Stomach (tissue), 8 donors: ENCODE measurements at regions not wholly inside any gene's neighbourhood (a gene's known extent, or its start where the extent isn't known, plus 50 kb on each side); places are given as distances from the start of the nearest gene placed in this dataset.

ENCODE experiments used
- DNase-seq, 2 donors: peaks; one replicate each; pipeline versions ENCODE4 v3.0.0 to v3.0.0-alpha.2; 2013 to 2019
- H3K27ac ChIP-seq, 5 donors: fragments of 200-600 bp in 4 of 5; sonication (generic) in 4 of 5; one replicate each; pipeline ENCODE4 v1.5.1; 2013 to 2019; ENCODE audit warnings: mild to moderate bottlenecking in 1 of 5, moderate library complexity in 1 of 5
- H3K27me3 ChIP-seq, 3 donors: fragments of 200-600 bp; sonication (generic); one replicate each; pipeline ENCODE4 v1.5.1; 2017 to 2019; ENCODE audit warnings: mixed run types in 1 of 3
- H3K36me3 ChIP-seq, 4 donors: fragments of 200-600 bp; sonication (generic); 1 replicate in 3 of 4; 2 replicates in 1 of 4; pipeline ENCODE4 v1.5.1; 2016 to 2019
- H3K4me1 ChIP-seq, 4 donors: fragments of 200-600 bp; sonication (generic); one replicate each; pipeline ENCODE4 v1.5.1; 2016 to 2019
- H3K4me3 ChIP-seq, 4 donors: fragments of 200-600 bp; sonication (generic) in 3 of 4; one replicate each; pipeline ENCODE4 v1.5.1; 2016 to 2019; ENCODE audit warnings: mild to moderate bottlenecking in 1 of 4
- H3K9me3 ChIP-seq, 4 donors: fragments of 200-600 bp; sonication (generic); one replicate each; pipeline ENCODE4 v1.5.1; 2016 to 2019
- EP300 ChIP-seq: sonication (generic); formaldehyde crosslinking; IDR thresholded peaks from one replicate; pipeline ENCODE4 v1.6.1; 2017; ENCODE audit warnings: antibody characterized with exemption
- POLR2A ChIP-seq, 4 donors: fragments of 450-650 bp; IDR thresholded peaks; one replicate each; pipeline ENCODE4 v1.6.1; 2016; ENCODE audit warnings: antibody characterized with exemption in 4 of 4, control low read depth in 2 of 4, mild to moderate bottlenecking in 1 of 4, moderate library complexity in 1 of 4
- POLR2AphosphoS5 ChIP-seq, 3 donors: sonication (generic); formaldehyde crosslinking; IDR thresholded peaks; one replicate each; pipeline ENCODE4 v1.6.1; 2016; ENCODE audit warnings: antibody characterized with exemption in 3 of 3
- WGBS, 5 donors: extraction: QIAGEN DNeasy Blood & Tissue Kit in 3 of 5; methylation state at CpG; one replicate each; pipeline versions ENCODE4 v1.1.5 to v1.1.7; 2013 to 2018; 5-methylcytosine and 5-hydroxymethylcytosine counted together
- intact Hi-C: fragments of 100-400 bp; cut with DNase I; formaldehyde crosslinking; loops from one replicate; pipeline ENCODE4 v1.15.1; 2023; ENCODE audit warnings: low total_unique reads
- TF ChIP-seq, protein P1 (sequence below), 7 experiments: fragments of 450-650 bp in 4 of 7; fragments of 200-600 bp in 3 of 7; sonication (generic) in 3 of 7; IDR thresholded peaks; one replicate each; pipeline ENCODE4 v1.5.1; 2016 to 2019; ENCODE audit warnings: antibody characterized with exemption in 7 of 7, control low read depth in 2 of 7, mild to moderate bottlenecking in 1 of 7
- donor health status: healthy with polysubstance abuse.
- donor health status: Bipolar disorder and iron deficiency.
- donor health status: healthy.

DNA sequence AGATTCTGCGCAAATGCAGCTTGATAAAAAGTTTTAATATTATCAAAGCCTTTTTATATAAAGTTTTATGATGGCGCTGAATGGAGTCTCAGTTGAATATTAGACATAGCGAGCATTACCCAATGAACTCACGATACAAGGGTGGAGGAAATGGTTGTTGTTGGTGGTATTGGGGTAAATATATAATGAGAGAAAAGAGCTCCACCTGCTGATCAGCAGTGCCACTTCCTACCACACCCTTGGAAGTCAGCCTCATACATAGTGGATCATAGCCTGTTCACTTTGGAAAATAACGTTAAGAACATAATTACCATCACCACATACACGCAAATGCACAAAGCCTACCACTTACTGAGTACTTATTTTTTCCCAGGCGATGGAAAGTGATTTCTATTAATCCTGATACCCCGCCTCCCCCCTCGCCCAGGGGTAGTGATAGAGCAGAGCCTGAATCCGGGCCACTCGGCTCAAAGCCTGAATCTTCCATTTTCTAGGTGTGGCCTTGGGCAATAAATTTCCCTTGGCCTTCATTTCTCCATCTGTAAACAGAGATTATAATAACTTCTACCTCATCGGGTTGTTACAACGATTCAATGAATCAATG lies 358.3 kb downstream of the KLF5 start:
- intact Hi-C loops: no loop called here
- DNase-seq: no peak
- H3K27ac ChIP-seq: no peak overlapping the region
- H3K27me3 ChIP-seq: no peaks in the 10 kb centered on the region
- WGBS, 5 donors: 87 to 92% (median 90%) methylated on average over 13 of the region's 13 CpGs
- H3K9me3 ChIP-seq: no peaks in the 10 kb centered on the region
- TF ChIP-seq, protein P1, sequence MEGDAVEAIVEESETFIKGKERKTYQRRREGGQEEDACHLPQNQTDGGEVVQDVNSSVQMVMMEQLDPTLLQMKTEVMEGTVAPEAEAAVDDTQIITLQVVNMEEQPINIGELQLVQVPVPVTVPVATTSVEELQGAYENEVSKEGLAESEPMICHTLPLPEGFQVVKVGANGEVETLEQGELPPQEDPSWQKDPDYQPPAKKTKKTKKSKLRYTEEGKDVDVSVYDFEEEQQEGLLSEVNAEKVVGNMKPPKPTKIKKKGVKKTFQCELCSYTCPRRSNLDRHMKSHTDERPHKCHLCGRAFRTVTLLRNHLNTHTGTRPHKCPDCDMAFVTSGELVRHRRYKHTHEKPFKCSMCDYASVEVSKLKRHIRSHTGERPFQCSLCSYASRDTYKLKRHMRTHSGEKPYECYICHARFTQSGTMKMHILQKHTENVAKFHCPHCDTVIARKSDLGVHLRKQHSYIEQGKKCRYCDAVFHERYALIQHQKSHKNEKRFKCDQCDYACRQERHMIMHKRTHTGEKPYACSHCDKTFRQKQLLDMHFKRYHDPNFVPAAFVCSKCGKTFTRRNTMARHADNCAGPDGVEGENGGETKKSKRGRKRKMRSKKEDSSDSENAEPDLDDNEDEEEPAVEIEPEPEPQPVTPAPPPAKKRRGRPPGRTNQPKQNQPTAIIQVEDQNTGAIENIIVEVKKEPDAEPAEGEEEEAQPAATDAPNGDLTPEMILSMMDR (IDR thresholded peaks at IDR 0.05): peak in 3 of 7 experiments; percentile 15 to 41 (median 31)
- TF ChIP-seq EP300: no peak
- no peaks in the 10 kb centered on the region for H3K4me1 ChIP-seq
- H3K4me3 ChIP-seq: no peak overlapping the region
- no peaks in the 10 kb centered on the region for H3K36me3 ChIP-seq

DNA sequence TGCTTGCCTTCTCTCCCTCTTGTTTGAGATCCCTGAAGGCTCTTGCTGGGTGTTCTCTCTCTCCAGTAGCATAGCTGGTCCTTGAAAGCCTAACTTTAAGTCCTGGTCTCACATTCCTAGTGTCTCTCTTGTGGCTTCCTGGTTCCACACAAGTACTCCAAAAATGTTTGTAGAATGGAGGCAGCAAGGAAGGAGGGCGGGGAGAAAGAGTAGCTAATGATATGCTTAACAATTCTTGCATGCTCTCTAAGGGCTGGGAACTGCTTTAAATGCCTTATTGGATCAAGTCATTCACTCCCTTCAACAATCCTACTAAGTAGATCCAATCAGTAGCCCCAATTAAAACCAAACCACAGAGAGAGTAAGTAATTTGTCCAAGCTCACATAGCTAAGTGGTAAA lies 357.3 kb downstream of the KLF5 start:
- Histone ChIP-seq H3K27me3 (no peaks in the 10 kb centered on the region), H3K27ac (peak overlapping the region in 1 of 5 donors; percentile 50), H3K4me3 (no peak overlapping the region), H3K36me3 (no peaks in the 10 kb centered on the region), H3K4me1 (no peaks in the 10 kb centered on the region), H3K9me3 (no peaks in the 10 kb centered on the region)
- DNase-seq: no peak
- intact Hi-C loops: no loop called here
- WGBS, 5 donors: 55 to 96% (median 81%) methylated on average over 1 of the region's 1 CpG
- TF ChIP-seq POLR2AphosphoS5 (IDR thresholded peaks at IDR 0.05): no peak
- no peak for TF ChIP-seq EP300
- TF ChIP-seq, protein P1 (IDR thresholded peaks at IDR 0.05): no peak
- TF ChIP-seq POLR2A (IDR thresholded peaks at IDR 0.05): no peak

DNA sequence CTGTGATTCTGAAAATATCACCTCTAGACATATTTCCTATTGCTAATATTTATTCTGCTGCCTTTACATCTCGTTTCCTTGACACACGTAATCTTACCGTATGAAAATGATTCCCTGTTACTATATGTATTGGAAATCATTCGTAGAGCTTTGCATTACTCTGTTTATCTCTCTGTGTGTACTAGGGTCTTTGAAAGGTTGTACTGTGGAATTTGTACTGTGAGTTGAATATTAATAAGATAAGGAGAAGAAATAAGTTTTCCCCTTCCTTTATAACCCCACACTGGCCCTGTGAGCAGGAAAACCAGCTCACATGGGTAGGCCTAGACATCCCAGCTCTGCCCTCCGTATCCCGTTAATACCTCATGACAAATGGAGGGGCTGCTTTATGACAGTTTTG lies 354.9 kb downstream of the KLF5 start:
- H3K9me3 ChIP-seq: no peaks in the 10 kb centered on the region
- H3K4me1 ChIP-seq: no peaks in the 10 kb centered on the region
- WGBS, 5 donors: 35 to 60% (median 39%) methylated on average over 6 of the region's 6 CpGs
- DNase-seq: peak in 1 of 2 donors; percentile 20
- H3K27me3 ChIP-seq: no peaks in the 10 kb centered on the region
- H3K4me3 ChIP-seq: no peak overlapping the region
- no peaks in the 10 kb centered on the region for H3K36me3 ChIP-seq
- no peak for TF ChIP-seq POLR2A (IDR thresholded peaks at IDR 0.05)
- TF ChIP-seq EP300: no peak
- TF ChIP-seq POLR2AphosphoS5 (IDR thresholded peaks at IDR 0.05): no peak
- TF ChIP-seq, protein P1 (IDR thresholded peaks at IDR 0.05): no peak
- H3K27ac ChIP-seq: peak overlapping the region in 2 of 5 donors; percentile 53 to 57
- intact Hi-C loops: no loop called here

DNA sequence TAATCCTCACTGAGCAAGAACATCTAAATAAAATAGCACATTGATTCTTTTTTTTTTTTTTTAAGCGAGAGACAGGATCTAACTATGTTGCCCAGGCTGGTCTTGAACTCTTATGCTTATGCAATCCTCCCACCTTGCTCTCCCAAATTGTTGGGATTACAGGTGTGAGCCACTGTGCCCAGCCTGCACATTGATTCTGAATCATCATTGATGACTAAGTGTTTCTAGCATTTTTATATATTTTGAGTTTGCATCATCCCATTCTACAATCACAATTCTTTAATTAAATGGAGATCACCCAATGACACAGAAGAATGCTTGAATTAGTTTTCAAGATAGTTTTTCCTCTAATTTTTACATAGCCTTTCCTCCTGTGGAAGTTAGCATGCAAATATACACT lies 354.1 kb downstream of the KLF5 start:
- 89 to 97% (median 95%) methylated on average over 1 of the region's 1 CpG for WGBS, 5 donors
- no peaks in the 10 kb centered on the region for H3K36me3 ChIP-seq
- H3K27ac ChIP-seq: peak overlapping the region in 2 of 5 donors; percentile 53 to 57
- no peak overlapping the region for H3K4me3 ChIP-seq
- H3K9me3 ChIP-seq: no peaks in the 10 kb centered on the region
- intact Hi-C loops: no loop called here
- DNase-seq: no peak
- H3K4me1 ChIP-seq: no peaks in the 10 kb centered on the region
- TF ChIP-seq POLR2A (IDR thresholded peaks at IDR 0.05) (no peak), EP300 (no peak), POLR2AphosphoS5 (IDR thresholded peaks at IDR 0.05) (no peak)
- TF ChIP-seq, protein P1 (IDR thresholded peaks at IDR 0.05): no peak
- no peaks in the 10 kb centered on the region for H3K27me3 ChIP-seq
